ENCODE measurements at regions not wholly inside any gene's neighbourhood (a gene's known extent, or its start where the extent isn't known, plus 50 kb on each side); places are given as distances from the start of the nearest gene placed in this dataset.

DNA sequence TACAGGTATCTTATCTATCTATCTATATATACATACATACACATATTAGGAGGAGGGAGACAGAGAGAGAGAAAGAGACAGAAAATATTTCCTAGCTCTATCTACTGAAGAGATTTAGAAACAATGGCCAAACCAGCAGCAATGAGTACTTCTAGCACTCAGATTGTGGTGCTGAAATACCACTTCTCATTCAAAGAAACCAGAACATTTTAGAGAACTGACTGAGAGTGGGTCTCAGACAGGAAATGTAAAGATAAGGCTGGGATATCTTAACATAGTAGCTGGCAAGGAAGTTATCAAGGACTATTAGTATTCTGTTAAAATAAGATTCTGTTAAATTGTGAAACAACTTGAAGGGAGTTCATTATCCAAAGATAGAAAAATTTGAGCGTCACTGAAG lies 57.0 kb downstream of the DNAAF9 start (continued):
- TF ChIP-seq HDAC2 (IDR thresholded peaks at IDR 0.05) = no peak
- no peak for TF ChIP-seq TFCP2L1 (CRISPR knock-in tag; IDR thresholded peaks at IDR 0.05)
- TF ChIP-seq GATA3 (IDR thresholded peaks at IDR 0.05; ENCODE audit: borderline replicate concordance) = no peak

DNA sequence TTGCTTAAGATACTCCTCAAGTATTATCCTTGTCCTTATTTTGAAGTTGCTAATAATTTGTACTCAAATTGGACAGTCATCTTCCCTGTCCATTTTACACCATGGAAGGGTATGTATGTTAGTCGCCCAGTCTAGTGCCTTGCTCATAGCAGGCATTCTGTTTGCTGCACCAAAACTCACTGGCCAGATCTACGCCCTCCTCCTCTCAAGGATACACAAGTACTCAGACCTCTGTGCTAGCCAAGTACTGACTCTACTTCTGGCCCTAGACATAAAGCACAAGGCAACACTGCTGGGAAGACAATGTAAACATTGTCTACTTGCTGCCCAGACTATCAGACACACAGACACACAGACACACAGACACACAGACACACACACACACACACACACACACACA lies 57.7 kb downstream of the DNAAF9 start:
- Histone ChIP-seq H3K4me3 (no peak overlapping the region), H3K4me1 (no peaks in the 10 kb centered on the region), H3K9me3 (no peaks in the 10 kb centered on the region), H3K4me2 (no peak overlapping the region), H3K27ac (no peak overlapping the region)
- DNase-seq (ENCODE audit: low read depth in 1 of 2, low spot score in 1 of 2) (no peak), ATAC-seq (no peak), FAIRE-seq (no peak)
- ChIA-PET CTCF (interaction anchor here (0.7 kb wide), 1 partner anchor 17 kb away, joined by 6 read pairs; no protein-coding TSS in a partner anchor), POLR2A (no interaction called here)
- 87% methylated on average over 2 of the region's 2 CpGs for WGBS (ENCODE audit: missing lambda C conversion rate)
- TF ChIP-seq EP300 (IDR thresholded peaks at IDR 0.05) (no peak), RFX5 (IDR thresholded peaks at IDR 0.05) (no peak), HDAC2 (IDR thresholded peaks at IDR 0.05) (no peak), HEYL (CRISPR knock-in tag; IDR thresholded peaks at IDR 0.05) (no peak), ZC3H11A (IDR thresholded peaks at IDR 0.05) (no peak), ESRRA (IDR thresholded peaks at IDR 0.05; ENCODE audit: borderline replicate concordance, low read length) (no peak), TFCP2L1 (CRISPR knock-in tag; IDR thresholded peaks at IDR 0.05) (no peak), RCOR1 (IDR thresholded peaks at IDR 0.05; ENCODE audit: low read depth, low read length) (no peak), CHD4 (IDR thresholded peaks at IDR 0.05; ENCODE audit: borderline replicate concordance) (no peak), MAFK (IDR thresholded peaks at IDR 0.05; ENCODE audit: partially characterized antibody) (no peak), NR3C1 (IDR thresholded peaks at IDR 0.05) (no peak), MYC (IDR thresholded peaks at IDR 0.05; ENCODE audit: borderline replicate concordance, low read length) (no peak), MAZ (IDR thresholded peaks at IDR 0.05; ENCODE audit: borderline replicate concordance, low read depth, low read length) (no peak), ZFP36 (IDR thresholded peaks at IDR 0.05; ENCODE audit: borderline replicate concordance, partially characterized antibody) (no peak), SMC3 (IDR thresholded peaks at IDR 0.05) (no peak)
- TF ChIP-seq, protein P1, sequence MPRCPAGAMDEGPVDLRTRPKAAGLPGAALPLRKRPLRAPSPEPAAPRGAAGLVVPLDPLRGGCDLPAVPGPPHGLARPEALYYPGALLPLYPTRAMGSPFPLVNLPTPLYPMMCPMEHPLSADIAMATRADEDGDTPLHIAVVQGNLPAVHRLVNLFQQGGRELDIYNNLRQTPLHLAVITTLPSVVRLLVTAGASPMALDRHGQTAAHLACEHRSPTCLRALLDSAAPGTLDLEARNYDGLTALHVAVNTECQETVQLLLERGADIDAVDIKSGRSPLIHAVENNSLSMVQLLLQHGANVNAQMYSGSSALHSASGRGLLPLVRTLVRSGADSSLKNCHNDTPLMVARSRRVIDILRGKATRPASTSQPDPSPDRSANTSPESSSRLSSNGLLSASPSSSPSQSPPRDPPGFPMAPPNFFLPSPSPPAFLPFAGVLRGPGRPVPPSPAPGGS (IDR thresholded peaks at IDR 0.05) = no peak
- TF ChIP-seq, protein P2, sequence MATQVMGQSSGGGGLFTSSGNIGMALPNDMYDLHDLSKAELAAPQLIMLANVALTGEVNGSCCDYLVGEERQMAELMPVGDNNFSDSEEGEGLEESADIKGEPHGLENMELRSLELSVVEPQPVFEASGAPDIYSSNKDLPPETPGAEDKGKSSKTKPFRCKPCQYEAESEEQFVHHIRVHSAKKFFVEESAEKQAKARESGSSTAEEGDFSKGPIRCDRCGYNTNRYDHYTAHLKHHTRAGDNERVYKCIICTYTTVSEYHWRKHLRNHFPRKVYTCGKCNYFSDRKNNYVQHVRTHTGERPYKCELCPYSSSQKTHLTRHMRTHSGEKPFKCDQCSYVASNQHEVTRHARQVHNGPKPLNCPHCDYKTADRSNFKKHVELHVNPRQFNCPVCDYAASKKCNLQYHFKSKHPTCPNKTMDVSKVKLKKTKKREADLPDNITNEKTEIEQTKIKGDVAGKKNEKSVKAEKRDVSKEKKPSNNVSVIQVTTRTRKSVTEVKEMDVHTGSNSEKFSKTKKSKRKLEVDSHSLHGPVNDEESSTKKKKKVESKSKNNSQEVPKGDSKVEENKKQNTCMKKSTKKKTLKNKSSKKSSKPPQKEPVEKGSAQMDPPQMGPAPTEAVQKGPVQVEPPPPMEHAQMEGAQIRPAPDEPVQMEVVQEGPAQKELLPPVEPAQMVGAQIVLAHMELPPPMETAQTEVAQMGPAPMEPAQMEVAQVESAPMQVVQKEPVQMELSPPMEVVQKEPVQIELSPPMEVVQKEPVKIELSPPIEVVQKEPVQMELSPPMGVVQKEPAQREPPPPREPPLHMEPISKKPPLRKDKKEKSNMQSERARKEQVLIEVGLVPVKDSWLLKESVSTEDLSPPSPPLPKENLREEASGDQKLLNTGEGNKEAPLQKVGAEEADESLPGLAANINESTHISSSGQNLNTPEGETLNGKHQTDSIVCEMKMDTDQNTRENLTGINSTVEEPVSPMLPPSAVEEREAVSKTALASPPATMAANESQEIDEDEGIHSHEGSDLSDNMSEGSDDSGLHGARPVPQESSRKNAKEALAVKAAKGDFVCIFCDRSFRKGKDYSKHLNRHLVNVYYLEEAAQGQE (IDR thresholded peaks at IDR 0.05) = no peak
- TF ChIP-seq, protein P3, sequence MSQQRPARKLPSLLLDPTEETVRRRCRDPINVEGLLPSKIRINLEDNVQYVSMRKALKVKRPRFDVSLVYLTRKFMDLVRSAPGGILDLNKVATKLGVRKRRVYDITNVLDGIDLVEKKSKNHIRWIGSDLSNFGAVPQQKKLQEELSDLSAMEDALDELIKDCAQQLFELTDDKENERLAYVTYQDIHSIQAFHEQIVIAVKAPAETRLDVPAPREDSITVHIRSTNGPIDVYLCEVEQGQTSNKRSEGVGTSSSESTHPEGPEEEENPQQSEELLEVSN (IDR thresholded peaks at IDR 0.05; ENCODE audit: borderline replicate concordance, low read depth) = no peak

DNA sequence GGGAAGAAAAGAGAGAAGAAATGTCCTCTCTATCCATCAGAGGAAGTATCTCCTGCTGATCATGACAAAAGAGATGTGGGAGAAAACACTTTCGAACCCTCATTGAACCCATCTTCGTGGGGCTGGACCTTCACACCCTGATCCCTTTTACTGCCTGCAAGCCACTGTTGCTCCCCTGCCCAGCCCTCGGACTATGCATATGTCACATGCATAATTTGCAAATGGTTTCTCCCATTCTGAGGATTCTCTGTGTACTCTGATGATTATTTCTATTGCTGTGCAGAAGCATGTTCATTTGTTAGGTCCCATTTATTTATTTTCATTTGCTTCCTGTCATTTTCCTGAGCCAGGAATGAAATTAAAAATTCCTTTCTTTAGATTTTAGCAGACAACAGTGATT lies 64.7 kb downstream of the DNAAF9 start:
- ATAC-seq (no peak), DNase-seq (ENCODE audit: low read depth in 1 of 2, low spot score in 1 of 2) (no peak), FAIRE-seq (no peak)
- H3K4me2 ChIP-seq = no peak overlapping the region
- no peak overlapping the region for H3K27ac ChIP-seq
- no peaks in the 10 kb centered on the region for H3K9me3 ChIP-seq
- WGBS (ENCODE audit: missing lambda C conversion rate) = 90% methylated on average over 3 of the region's 3 CpGs
- H3K4me1 ChIP-seq = no peaks in the 10 kb centered on the region
- H3K4me3 ChIP-seq = no peak overlapping the region
- CTCF ChIA-PET = interaction anchor here (0.9 kb wide), 1 partner anchor 12 kb away, joined by 4 read pairs; no protein-coding TSS in a partner anchor
- POLR2A ChIA-PET = no interaction called here
- TF ChIP-seq, protein P4, sequence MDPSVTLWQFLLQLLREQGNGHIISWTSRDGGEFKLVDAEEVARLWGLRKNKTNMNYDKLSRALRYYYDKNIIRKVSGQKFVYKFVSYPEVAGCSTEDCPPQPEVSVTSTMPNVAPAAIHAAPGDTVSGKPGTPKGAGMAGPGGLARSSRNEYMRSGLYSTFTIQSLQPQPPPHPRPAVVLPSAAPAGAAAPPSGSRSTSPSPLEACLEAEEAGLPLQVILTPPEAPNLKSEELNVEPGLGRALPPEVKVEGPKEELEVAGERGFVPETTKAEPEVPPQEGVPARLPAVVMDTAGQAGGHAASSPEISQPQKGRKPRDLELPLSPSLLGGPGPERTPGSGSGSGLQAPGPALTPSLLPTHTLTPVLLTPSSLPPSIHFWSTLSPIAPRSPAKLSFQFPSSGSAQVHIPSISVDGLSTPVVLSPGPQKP (IDR thresholded peaks at IDR 0.05; ENCODE audit: low read depth, low read length) = no peak
- TF ChIP-seq BHLHE40 (IDR thresholded peaks at IDR 0.05; ENCODE audit: low read depth, low read length) (no peak), RNF2 (IDR thresholded peaks at IDR 0.05; ENCODE audit: borderline replicate concordance, low read depth) (no peak), CBX8 (IDR thresholded peaks at IDR 0.05) (no peak), FOSL2 (IDR thresholded peaks at IDR 0.05) (no peak), FOSL2 (CRISPR knock-in tag; IDR thresholded peaks at IDR 0.05) (no peak), HOXB13 (CRISPR knock-in tag; IDR thresholded peaks at IDR 0.05; ENCODE audit: low read depth) (no peak), CBX2 (IDR thresholded peaks at IDR 0.05; ENCODE audit: borderline replicate concordance, low read depth) (no peak), EHMT2 (IDR thresholded peaks at IDR 0.05; ENCODE audit: low read depth) (no peak), NPAS2 (CRISPR knock-in tag; IDR thresholded peaks at IDR 0.05; ENCODE audit: borderline replicate concordance) (no peak)
- TF ChIP-seq, protein P3 (IDR thresholded peaks at IDR 0.05; ENCODE audit: borderline replicate concordance, low read depth) = no peak
- TF ChIP-seq, protein P5, sequence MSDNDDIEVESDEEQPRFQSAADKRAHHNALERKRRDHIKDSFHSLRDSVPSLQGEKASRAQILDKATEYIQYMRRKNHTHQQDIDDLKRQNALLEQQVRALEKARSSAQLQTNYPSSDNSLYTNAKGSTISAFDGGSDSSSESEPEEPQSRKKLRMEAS (IDR thresholded peaks at IDR 0.05) = no peak
- TF ChIP-seq, protein P6, sequence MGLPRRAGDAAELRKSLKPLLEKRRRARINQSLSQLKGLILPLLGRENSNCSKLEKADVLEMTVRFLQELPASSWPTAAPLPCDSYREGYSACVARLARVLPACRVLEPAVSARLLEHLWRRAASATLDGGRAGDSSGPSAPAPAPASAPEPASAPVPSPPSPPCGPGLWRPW (IDR thresholded peaks at IDR 0.05) = no peak

Data from A549 (cell line).